Renal cortical epithelial cell (primary cell): ENCODE measurements at regions not wholly inside any gene's neighbourhood (a gene's known extent, or its start where the extent isn't known, plus 50 kb on each side); places are given as distances from the start of the nearest gene placed in this dataset.
A peak's percentile ranks its signal among the peaks of the same experiment; 100 is the strongest.

Experiments used
- DNase-seq: peaks from one replicate; pipeline ENCODE4 v3.0.0-alpha.2; 2011; ENCODE audit warnings: low read depth

- DNase-seq: no peak
Measured at GRCh38 chr5:108649106-108649505, 98.6 kb upstream of the FER start.

DNA sequence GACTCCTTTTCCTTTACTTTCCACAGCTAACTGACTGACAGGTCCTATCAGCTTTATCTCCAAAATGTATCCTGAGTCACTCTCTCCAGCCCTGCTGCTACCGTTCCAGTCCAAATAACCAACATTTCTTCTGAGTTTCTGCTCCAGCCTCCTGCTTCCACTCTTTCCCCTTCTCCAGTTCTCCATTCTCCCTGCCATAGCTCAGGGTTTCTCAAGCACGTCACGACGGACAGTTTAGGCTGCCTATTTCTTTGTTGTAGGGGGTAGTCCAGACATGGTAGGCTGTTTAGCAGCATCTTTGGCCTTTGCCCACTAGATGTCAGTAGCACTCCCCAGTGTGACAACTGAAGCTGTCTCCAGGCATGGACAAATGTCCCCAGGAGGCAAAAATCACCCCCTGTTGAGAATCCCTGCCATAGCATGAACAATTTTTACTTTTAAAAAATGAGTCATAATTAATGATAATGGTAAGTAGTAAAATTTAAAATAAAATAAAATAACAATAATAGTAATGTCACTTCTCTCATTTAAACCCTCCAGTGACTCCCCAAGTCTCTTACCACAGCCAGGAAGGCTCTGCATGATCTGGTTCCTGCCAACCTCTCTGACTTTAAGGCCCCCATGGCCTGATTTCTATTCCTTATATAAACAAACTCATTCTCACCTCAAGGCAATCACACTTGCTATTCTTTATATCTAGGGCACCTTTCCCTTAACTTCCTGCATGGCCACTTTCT lies 105.4 kb upstream of the FER start:
- peak; percentile 53 for DNase-seq

DNA sequence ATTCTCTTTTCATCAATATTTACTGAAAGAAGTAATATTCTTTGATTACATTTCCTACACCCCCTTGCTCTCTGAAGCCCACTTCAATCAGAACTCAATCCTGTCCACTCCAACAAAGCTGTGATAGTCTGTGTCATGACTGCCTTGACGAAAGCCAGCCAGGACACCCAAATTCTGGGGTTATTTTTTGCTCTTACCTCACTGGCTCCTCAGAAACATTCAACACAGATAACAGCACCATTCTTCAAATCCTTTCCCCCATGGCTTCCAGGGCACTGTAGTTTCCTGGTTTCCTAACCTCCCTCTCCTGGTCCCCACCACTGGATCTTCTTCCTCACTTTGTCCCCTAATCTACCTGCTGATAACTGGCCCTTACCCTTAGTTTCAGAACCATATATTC lies 106.1 kb upstream of the FER start:
- DNase-seq: no peak

- no peak for DNase-seq
Measured at GRCh38 chr5:108639366-108639765, 108.3 kb upstream of the FER start.

DNA sequence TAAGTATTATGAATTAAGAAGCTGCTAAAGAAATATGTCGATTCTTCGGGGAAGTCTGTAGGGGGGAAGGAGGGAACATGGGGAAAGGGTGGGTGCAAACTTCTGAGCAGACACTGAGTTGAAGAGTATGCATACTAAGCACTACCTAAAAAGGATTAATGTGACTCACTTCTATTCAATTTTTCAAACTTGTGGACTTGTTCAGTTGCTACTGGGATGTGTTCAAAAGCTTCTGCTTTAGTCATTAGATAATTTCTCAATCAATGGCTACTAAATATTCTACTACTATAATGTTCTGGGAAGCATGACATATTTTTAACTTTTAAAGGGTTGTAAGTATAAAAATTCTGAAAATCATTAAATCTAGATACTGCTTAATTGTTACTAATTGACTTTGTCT lies 109.7 kb upstream of the FER start:
- no peak for DNase-seq

- DNase-seq: no peak
Measured at GRCh38 chr5:108637134-108637533, 110.6 kb upstream of the FER start.

- no peak for DNase-seq
Measured at GRCh38 chr5:108636135-108636853, 111.4 kb upstream of the FER start.

DNA sequence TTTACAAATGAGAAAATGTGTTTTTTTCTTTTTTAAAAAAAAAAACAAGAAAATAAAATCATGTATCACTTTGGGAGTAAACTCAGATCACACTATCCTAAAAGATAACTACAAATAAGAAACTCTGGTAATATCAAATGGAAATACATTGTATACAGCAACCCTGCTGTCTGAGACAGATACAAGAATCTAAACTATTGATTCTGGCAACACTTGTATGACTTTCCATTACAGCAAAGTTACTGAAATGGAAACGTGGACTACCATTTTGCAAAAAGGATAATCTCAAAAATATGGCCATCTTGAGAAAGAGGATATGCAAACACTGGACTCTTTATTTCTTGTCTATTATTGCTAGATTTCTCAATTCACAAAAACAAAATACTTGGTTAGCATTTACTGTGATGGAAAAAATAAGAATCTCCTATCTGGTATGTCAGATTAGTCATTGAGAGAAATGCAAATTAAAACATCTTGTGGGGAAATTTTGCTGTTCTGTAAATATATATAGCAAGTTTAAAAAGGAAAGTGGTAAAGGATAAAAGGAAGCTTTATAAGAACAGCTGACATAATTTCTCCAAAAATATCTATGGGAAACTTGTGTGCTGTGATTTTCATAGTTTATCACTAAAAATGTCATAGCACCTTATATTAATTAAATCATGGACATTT lies 112.9 kb upstream of the FER start:
- no peak for DNase-seq

- no peak for DNase-seq
Measured at GRCh38 chr5:108634010-108634616, 113.6 kb upstream of the FER start.

- DNase-seq: no peak
Measured at GRCh38 chr5:108629779-108630528, 117.7 kb upstream of the FER start.

DNA sequence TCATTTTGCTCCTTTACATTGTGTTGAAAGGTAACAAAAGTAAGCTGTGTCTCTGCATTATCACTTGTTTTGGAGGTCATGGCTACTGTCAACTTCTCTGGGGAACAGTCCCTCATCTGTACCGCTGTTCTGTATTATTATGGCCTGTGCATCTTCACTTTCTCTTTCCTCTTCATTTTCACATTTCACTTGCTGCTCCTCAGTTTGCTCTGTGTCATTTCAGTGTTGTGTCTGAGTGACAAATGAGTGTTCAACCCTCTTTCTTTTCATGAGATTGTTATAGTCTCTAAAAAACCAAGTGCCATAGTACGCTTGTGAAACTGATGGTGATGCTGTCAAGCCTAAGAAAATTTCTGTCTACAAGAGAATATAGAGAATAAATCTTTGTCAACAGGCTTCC lies 122.0 kb upstream of the FER start:
- no peak for DNase-seq

GRCh38 chr5:108623826-108624225 lies 123.9 kb upstream of the FER start:
- DNase-seq: no peak

DNA sequence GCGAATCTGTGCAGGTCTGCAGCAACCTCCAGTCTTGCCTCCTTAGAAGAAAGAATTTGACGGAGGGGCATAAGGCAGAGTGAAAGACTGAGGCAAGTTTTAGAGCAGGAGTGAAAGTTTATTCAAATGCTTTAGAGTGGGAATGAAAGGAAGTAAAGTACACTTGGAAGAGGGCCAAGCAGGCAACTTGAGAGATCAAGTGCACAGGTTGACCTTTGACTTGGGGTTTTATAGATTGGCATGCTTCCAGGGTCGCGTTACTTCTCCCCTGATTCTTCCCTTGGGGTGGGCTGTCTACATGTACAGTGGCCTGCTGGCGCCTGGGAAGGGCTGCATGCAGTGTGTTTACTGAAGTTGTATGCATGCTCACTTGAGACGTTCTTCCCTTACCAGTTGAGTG lies 127.2 kb upstream of the FER start:
- no peak for DNase-seq

DNA sequence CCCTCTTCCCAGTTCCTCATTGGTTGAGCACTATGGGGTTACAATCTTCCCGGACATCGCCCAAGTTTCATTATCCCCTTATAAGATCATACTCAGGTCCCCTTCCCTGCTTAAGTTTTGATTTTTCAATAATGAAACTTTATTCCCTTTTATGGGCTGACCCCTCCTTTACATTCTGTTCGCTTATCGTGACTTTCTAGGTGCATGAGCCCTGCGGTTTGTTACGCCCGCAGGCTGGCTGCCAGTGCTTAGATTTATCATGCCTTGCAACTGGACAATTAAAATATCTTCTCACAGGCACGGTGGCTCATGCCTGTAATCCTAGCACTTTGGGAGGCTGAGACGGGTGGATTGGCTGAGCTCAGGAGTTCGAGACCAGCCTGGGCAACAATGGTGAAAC lies 127.9 kb upstream of the FER start:
- DNase-seq: no peak

- DNase-seq: no peak
Measured at GRCh38 chr5:108617467-108618435, 129.9 kb upstream of the FER start.

DNA sequence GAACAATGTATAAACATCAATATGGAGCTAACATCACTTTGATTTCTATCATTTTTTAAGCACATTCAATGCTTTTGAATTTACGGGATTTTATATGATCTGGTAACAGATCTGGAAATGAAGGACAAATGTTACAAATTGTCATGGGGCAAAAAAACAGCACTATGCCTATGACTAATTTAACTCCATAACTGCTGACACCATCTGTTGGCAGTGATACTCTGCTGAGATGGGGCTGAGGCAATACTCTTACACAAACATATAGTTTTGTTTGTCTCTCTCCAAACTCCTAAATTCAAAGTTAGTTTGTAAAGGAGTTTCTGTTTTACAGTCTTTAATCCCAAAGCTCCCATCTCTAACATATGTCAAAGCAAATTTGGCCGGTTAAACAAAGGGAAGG lies 132.5 kb upstream of the FER start:
- DNase-seq: no peak

- no peak for DNase-seq
Measured at GRCh38 chr5:108607421-108607820, 140.3 kb upstream of the FER start.

DNA sequence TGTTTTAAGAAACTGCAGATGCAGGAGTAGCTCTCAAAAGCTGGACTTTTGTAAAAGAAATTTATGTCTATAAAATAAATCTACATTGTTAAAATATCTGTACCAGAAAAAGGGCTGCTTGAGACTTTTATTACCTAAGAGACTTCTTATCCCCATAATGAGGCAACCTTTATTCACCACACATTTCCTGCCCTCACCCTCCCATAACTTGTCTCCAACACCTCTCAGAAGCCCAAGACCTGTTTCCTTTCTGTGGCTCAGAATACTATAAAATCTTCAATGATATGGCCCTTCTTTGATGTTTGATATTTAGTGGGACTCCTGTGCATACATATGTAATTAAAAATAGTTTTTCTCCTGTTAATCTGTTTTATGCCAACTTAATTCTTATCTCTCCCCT lies 141.5 kb upstream of the FER start:
- no peak for DNase-seq

DNA sequence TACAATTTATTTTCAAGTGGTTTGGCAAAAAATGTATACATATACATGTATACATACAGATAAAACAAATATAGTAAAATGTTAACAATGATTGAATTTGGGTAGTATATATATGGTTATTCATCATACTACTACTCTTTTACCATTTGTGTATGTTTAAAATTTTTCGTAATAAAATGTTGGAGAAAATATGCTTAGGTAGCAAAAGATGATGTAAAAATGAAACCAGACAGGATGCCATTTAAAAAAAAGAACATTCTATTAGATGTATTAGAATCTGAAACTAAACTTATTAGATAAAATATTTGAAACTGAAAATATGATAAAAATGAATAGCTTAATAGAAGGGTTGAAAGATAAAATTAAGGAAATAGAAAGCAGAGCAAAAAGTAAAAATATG lies 144.9 kb upstream of the FER start:
- no peak for DNase-seq

- DNase-seq: no peak
Measured at GRCh38 chr5:108590799-108591198, 156.9 kb upstream of the FER start.

- DNase-seq: peak; percentile 23
Measured at GRCh38 chr5:108588323-108588722, 159.4 kb upstream of the FER start.
